ENCODE measurements at regions not wholly inside any gene's neighbourhood (a gene's known extent, or its start where the extent isn't known, plus 50 kb on each side); places are given as distances from the start of the nearest gene placed in this dataset.

- TF ChIP-seq, protein P1, sequence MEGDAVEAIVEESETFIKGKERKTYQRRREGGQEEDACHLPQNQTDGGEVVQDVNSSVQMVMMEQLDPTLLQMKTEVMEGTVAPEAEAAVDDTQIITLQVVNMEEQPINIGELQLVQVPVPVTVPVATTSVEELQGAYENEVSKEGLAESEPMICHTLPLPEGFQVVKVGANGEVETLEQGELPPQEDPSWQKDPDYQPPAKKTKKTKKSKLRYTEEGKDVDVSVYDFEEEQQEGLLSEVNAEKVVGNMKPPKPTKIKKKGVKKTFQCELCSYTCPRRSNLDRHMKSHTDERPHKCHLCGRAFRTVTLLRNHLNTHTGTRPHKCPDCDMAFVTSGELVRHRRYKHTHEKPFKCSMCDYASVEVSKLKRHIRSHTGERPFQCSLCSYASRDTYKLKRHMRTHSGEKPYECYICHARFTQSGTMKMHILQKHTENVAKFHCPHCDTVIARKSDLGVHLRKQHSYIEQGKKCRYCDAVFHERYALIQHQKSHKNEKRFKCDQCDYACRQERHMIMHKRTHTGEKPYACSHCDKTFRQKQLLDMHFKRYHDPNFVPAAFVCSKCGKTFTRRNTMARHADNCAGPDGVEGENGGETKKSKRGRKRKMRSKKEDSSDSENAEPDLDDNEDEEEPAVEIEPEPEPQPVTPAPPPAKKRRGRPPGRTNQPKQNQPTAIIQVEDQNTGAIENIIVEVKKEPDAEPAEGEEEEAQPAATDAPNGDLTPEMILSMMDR (conservative IDR thresholded peaks at IDR 0.05), result no peak
- H3K27ac ChIP-seq, result no peak overlapping the region
Measured at GRCh38 chr5:105414067-105414466, 1851.5 kb upstream of the NUDT12 start.

- no peak overlapping the region for H3K27ac ChIP-seq
- TF ChIP-seq, protein P1 (conservative IDR thresholded peaks at IDR 0.05), result no peak
Measured at GRCh38 chr5:105413406-105413990, 1850.9 kb upstream of the NUDT12 start.

DNA sequence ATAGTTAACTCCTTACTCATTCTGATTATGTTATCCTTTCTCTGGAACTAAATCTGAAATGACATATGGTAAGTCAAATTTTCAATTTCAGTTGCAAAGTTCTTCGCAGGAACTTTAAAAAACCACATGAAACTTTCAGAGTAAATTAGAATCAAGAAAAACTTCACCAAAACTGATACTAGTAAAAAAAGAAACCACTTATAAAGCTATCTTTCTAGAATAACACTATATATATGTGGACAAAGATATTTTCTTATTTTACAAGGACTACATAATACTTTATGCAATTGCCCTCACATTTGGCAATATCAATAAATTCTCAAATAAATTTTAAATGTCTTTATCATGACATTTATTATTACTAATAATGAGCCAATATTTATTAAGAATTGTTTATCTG lies 1847.1 kb upstream of the NUDT12 start:
- TF ChIP-seq, protein P1 (conservative IDR thresholded peaks at IDR 0.05), result no peak
- no peak overlapping the region for H3K27ac ChIP-seq

DNA sequence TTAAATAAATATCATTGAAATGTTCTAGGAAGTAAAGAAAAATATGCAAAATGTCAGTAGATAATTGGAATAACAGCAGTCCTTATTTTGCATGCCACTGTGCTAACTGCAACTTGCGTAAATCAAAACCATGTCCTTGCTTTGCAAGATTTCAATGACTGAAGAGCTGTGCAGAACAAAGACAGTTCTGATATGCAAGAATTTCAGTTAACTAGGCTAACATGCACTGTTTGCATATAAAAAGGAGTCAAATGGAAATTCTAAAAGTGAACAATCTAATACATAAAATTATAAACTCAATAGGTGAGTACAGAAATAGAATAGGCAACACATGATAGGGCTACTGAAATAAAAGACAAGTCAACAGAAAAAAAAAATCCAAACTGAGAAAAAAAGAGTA lies 1844.6 kb upstream of the NUDT12 start:
- TF ChIP-seq, protein P1 (conservative IDR thresholded peaks at IDR 0.05), result no peak
- no peak overlapping the region for H3K27ac ChIP-seq

DNA sequence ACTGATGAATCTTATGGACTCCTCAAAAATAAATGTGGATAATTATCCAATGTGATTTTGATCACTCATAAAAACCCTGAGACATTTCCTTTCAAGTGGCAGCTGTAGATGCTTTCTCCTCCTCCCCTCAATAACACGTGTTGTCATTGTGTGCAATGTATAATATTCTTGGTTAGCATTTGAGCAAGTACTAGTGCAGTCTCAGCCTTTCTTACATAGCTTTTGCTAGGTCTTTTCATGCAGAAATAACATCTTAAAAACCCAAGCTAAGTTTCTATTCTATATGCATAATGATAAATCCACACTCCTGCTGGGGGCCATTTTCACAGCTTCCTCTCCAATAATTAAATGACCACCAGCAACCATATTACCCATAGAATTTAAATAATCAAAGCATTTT lies 1835.2 kb upstream of the NUDT12 start:
- H3K27ac ChIP-seq, result no peak overlapping the region
- TF ChIP-seq, protein P1 (conservative IDR thresholded peaks at IDR 0.05), result no peak

DNA sequence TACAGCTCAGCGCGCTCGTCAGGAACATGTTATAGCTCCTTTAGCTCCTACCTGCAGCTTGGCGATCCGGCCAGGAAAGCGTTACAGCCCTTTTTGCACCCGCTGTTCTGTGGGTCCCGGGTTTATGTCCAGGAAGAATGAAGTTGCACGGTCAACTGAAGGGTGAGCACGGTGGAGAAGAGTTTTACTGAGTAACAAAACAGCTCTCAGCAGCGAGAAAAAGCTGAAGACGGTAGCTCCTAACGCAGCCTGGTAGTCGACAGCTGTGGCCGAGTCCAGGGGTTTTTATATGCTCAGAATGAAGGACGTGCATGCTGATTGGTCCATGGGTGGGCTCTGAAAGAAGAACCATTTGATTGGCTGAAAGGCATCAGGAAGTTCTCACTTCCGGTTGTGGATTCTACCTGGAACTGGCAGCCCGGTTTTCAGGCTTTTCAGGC lies 1830.1 kb upstream of the NUDT12 start:
- no peak overlapping the region for H3K27ac ChIP-seq
- TF ChIP-seq, protein P1 (conservative IDR thresholded peaks at IDR 0.05), result no peak

GRCh38 chr5:105392122-105392709 lies 1829.6 kb upstream of the NUDT12 start:
- H3K27ac ChIP-seq, result no peak overlapping the region
- TF ChIP-seq, protein P1 (conservative IDR thresholded peaks at IDR 0.05), result no peak

All from VCaP (cell line).